Small intestine (tissue), 7 donors: ENCODE measurements at regions not wholly inside any gene's neighbourhood (a gene's known extent, or its start where the extent isn't known, plus 50 kb on each side); places are given as distances from the start of the nearest gene placed in this dataset.

ENCODE experiments used
- DNase-seq, 2 donors: peaks; one replicate each; pipeline versions ENCODE4 v3.0.0 to v3.0.0-alpha.2; 2013
- FAIRE-seq: peaks from 2 replicates; lab custom pipeline; 2012; peaks lifted over from hg19 to GRCh38; lab: Jason Lieb, UNC
- H3K27ac ChIP-seq, 3 donors: one replicate each; pipeline ENCODE4 v1.5.1; 2013; ENCODE audit warnings: low read length in 2 of 3, mild to moderate bottlenecking in 2 of 3, control low read depth in 1 of 3, inconsistent platforms in 1 of 3, low read depth in 1 of 3, moderate library complexity in 1 of 3
- H3K27me3 ChIP-seq, 3 donors: one replicate each; pipeline ENCODE4 v1.6.1; 2013; ENCODE audit warnings: low read length in 3 of 3, inconsistent platforms in 1 of 3; ENCODE audit not compliant: control insufficient read depth in 3 of 3, insufficient read depth in 3 of 3
- H3K36me3 ChIP-seq, 3 donors: one replicate each; pipeline ENCODE4 v1.6.1; 2013; ENCODE audit warnings: low read length in 3 of 3, inconsistent platforms in 1 of 3, low read depth in 1 of 3, mild to moderate bottlenecking in 1 of 3, moderate library complexity in 1 of 3; ENCODE audit not compliant: control insufficient read depth in 3 of 3, insufficient read depth in 2 of 3
- H3K4me1 ChIP-seq, 3 donors: one replicate each; pipeline ENCODE4 v1.6.1; 2013; ENCODE audit warnings: low read length in 2 of 3, inconsistent platforms in 1 of 3, low read depth in 1 of 3, mild to moderate bottlenecking in 1 of 3, moderate library complexity in 1 of 3; ENCODE audit not compliant: control insufficient read depth in 3 of 3, insufficient read depth in 2 of 3
- H3K4me3 ChIP-seq, 3 donors: one replicate each; pipeline ENCODE4 v1.5.1; 2013; ENCODE audit warnings: low read length in 3 of 3, control low read depth in 1 of 3, inconsistent platforms in 1 of 3, low read depth in 1 of 3, mild to moderate bottlenecking in 1 of 3, moderate library complexity in 1 of 3
- H3K9me3 ChIP-seq, 2 donors: one replicate each; pipeline ENCODE4 v1.6.1; 2013; ENCODE audit warnings: low read depth in 1 of 2, low read length in 1 of 2; ENCODE audit not compliant: control insufficient read depth in 2 of 2, insufficient read depth in 1 of 2
- WGBS, 3 donors: extraction: QIAGEN DNeasy Blood & Tissue Kit; methylation state at CpG; one replicate each; pipeline ENCODE4 v1.1.7; 2013; 5-methylcytosine and 5-hydroxymethylcytosine counted together
- donor health status: healthy with polysubstance abuse.
- donor health status: control.
- donor health status: control.
- donor health status: Bipolar disorder and iron deficiency.
- donor health status: healthy.

GRCh38 chr11:69558519-69558941 is 77.1 kb downstream of the LINC01488 start:
- Histone ChIP-seq H3K9me3 (no peaks in the 10 kb centered on the region), H3K4me1 (no peaks in the 10 kb centered on the region), H3K27me3 (no peaks in the 10 kb centered on the region), H3K27ac (no peak overlapping the region), H3K4me3 (no peak overlapping the region), H3K36me3 (no peaks in the 10 kb centered on the region)
- FAIRE-seq (no peak), DNase-seq (no peak)
- 58 to 73% (median 72%) methylated on average over 12 of the region's 12 CpGs for WGBS, 3 donors

- H3K36me3 ChIP-seq: no peaks in the 10 kb centered on the region
- DNase-seq: no peak
- H3K4me1 ChIP-seq: no peaks in the 10 kb centered on the region
- H3K4me3 ChIP-seq: no peak overlapping the region
- no peaks in the 10 kb centered on the region for H3K9me3 ChIP-seq
- H3K27me3 ChIP-seq: no peaks in the 10 kb centered on the region
- FAIRE-seq: no peak
- 75 to 86% (median 77%) methylated on average over 5 of the region's 5 CpGs for WGBS, 3 donors
- no peak overlapping the region for H3K27ac ChIP-seq
Observed at GRCh38 chr11:69559181-69559580, 77.7 kb downstream of the LINC01488 start.

- no peak for FAIRE-seq
Observed at GRCh38 chr11:69560141-69560790, 78.8 kb downstream of the LINC01488 start.

GRCh38 chr11:69562302-69562701 is 78.7 kb upstream of the CCND1 start:
- Histone ChIP-seq H3K4me1 (no peaks in the 10 kb centered on the region), H3K4me3 (no peak overlapping the region), H3K9me3 (no peaks in the 10 kb centered on the region), H3K27me3 (no peaks in the 10 kb centered on the region), H3K36me3 (no peaks in the 10 kb centered on the region), H3K27ac (no peak overlapping the region)
- FAIRE-seq (no peak), DNase-seq (no peak)
- 89 to 91% (median 89%) methylated on average over 4 of the region's 4 CpGs for WGBS, 3 donors

More at GRCh38 chr11:69560141-69560790, 78.8 kb downstream of the LINC01488 start:
- no peaks in the 10 kb centered on the region for H3K27me3 ChIP-seq
- H3K27ac ChIP-seq: no peak overlapping the region
- no peaks in the 10 kb centered on the region for H3K4me1 ChIP-seq
- no peak overlapping the region for H3K4me3 ChIP-seq
- WGBS, 3 donors: 93 to 95% (median 93%) methylated on average over 4 of the region's 4 CpGs
- no peak for DNase-seq
- no peaks in the 10 kb centered on the region for H3K36me3 ChIP-seq
- no peaks in the 10 kb centered on the region for H3K9me3 ChIP-seq

GRCh38 chr11:69562816-69563215 is 78.1 kb upstream of the CCND1 start:
- FAIRE-seq (no peak), DNase-seq (no peak)
- Histone ChIP-seq H3K4me3 (no peak overlapping the region), H3K9me3 (no peaks in the 10 kb centered on the region), H3K4me1 (no peaks in the 10 kb centered on the region), H3K27me3 (no peaks in the 10 kb centered on the region), H3K36me3 (no peaks in the 10 kb centered on the region), H3K27ac (no peak overlapping the region)
- WGBS, 3 donors: 78 to 95% (median 94%) methylated on average over 4 of the region's 4 CpGs

GRCh38 chr11:69563306-69563705 is 77.7 kb upstream of the CCND1 start:
- no peak for FAIRE-seq
- no peak overlapping the region for H3K27ac ChIP-seq
- H3K27me3 ChIP-seq: no peaks in the 10 kb centered on the region
- no peak overlapping the region for H3K4me3 ChIP-seq
- H3K4me1 ChIP-seq: no peaks in the 10 kb centered on the region
- no peak for DNase-seq
- WGBS, 3 donors: 92 to 95% (median 93%) methylated on average over 4 of the region's 4 CpGs
- no peaks in the 10 kb centered on the region for H3K36me3 ChIP-seq
- H3K9me3 ChIP-seq: no peaks in the 10 kb centered on the region

- no peak for FAIRE-seq
- 73 to 81% (median 75%) methylated on average over 10 of the region's 10 CpGs for WGBS, 3 donors
- DNase-seq: no peak
- Histone ChIP-seq H3K4me1 (no peaks in the 10 kb centered on the region), H3K27ac (no peak overlapping the region), H3K9me3 (no peaks in the 10 kb centered on the region), H3K4me3 (no peak overlapping the region), H3K36me3 (no peaks in the 10 kb centered on the region), H3K27me3 (no peaks in the 10 kb centered on the region)
Observed at GRCh38 chr11:69563946-69564775, 76.8 kb upstream of the CCND1 start.

GRCh38 chr11:69566001-69566400 is 75.0 kb upstream of the CCND1 start:
- H3K36me3 ChIP-seq: no peaks in the 10 kb centered on the region
- no peaks in the 10 kb centered on the region for H3K4me1 ChIP-seq
- H3K27ac ChIP-seq: no peak overlapping the region
- no peaks in the 10 kb centered on the region for H3K27me3 ChIP-seq
- WGBS, 3 donors: 80 to 92% (median 87%) methylated on average over 3 of the region's 3 CpGs
- FAIRE-seq (no peak), DNase-seq (no peak)
- H3K9me3 ChIP-seq: no peaks in the 10 kb centered on the region
- H3K4me3 ChIP-seq: no peak overlapping the region
